Ovary (tissue), 7 donors: ENCODE measurements at regions not wholly inside any gene's neighbourhood (a gene's known extent, or its start where the extent isn't known, plus 50 kb on each side); places are given as distances from the start of the nearest gene placed in this dataset.

Experiments
- DNase-seq, 5 donors: peaks; one replicate each; pipeline ENCODE4 v3.0.0-alpha.2; 2019 to 2020
- H3K27ac ChIP-seq, 2 donors: fragments of 200-600 bp; one replicate each; pipeline versions ENCODE4 v1.5.1 to v1.8.0; 2019 to 2022
- H3K27me3 ChIP-seq: fragments of 200-600 bp; one replicate; pipeline ENCODE4 v1.8.0; 2022
- H3K36me3 ChIP-seq: fragments of 200-600 bp; sonication (generic); one replicate; pipeline ENCODE4 v1.5.1; 2019
- H3K4me1 ChIP-seq: one replicate; pipeline ENCODE4 v1.8.1; 2013; ENCODE audit warnings: mild to moderate bottlenecking, moderate library complexity; ENCODE audit not compliant: insufficient read depth
- H3K4me3 ChIP-seq: fragments of 200-600 bp; sonication (generic); one replicate; pipeline ENCODE4 v1.5.1; 2017
- H3K9me3 ChIP-seq, 2 donors: fragments of 200-600 bp in 1 of 2; sonication (generic) in 1 of 2; one replicate each; pipeline versions ENCODE4 v1.5.1 to v1.8.1; 2013 to 2019; ENCODE audit warnings: mild to moderate bottlenecking in 1 of 2, moderate library complexity in 1 of 2
- CTCF ChIP-seq, 3 donors: fragments of 450-650 bp in 2 of 3; fragments of 200-600 bp in 1 of 3; IDR thresholded peaks; one replicate each; pipeline versions ENCODE4 v1.5.1 to v1.8.0; 2016 to 2022; ENCODE audit warnings: antibody characterized with exemption in 3 of 3, mild to moderate bottlenecking in 1 of 3
- EP300 ChIP-seq: sonication (generic); formaldehyde crosslinking; IDR thresholded peaks from one replicate; pipeline ENCODE4 v1.6.1; 2017; ENCODE audit warnings: antibody characterized with exemption
- POLR2A ChIP-seq: fragments of 450-650 bp; IDR thresholded peaks from one replicate; pipeline ENCODE4 v1.6.1; 2017; ENCODE audit warnings: antibody characterized with exemption, mild to moderate bottlenecking, moderate library complexity
- WGBS, 3 donors: extraction: QIAGEN DNeasy Blood & Tissue Kit in 1 of 3; methylation state at CpG; one replicate each; pipeline versions ENCODE4 v1.1.5 to v1.1.7; 2013 to 2017; 5-methylcytosine and 5-hydroxymethylcytosine counted together
- intact Hi-C, 4 donors: fragments of 100-400 bp; cut with DNase I; formaldehyde crosslinking; loops; one replicate each; pipeline versions ENCODE4 v1.11.0 to v1.15.1; 2022 to 2023
- donor health status: DM: no; HTN: no; CAD: no; lungs with moderate emphysema.
- donor health status: DM: no; HTN: no; CAD: no.
- donor health status: Bipolar disorder and iron deficiency.
- donor health status: DM: no; HTN: no; CAD: no.
- donor health status: DM: yes; HTN: yes; CAD: no.

DNA sequence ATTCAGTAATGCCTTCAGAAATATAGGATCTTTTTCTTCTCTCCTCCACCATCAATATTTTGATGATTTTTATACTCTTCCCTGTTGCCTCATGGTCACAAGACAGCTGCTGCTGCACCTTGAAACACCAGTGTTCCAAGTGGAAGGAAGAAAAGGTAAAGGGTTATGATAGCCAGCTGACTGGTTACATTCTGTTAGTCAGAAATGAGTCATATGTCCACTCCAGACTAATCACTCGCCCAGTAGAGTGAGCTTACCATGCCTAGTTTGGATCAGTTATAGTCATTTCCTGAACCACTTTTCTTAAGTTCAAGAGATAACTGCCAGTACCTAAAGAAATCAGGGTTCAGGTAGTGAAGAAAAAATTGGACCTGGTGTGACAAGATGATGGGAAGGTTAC, 532.3 kb upstream of the SMIM31 start:
- intact Hi-C loops: no loop called here

GRCh38 chr4:164224871-164225270, 529.1 kb upstream of the SMIM31 start:
- no peak overlapping the region for H3K27ac ChIP-seq

More for the DNA sequence above, 532.3 kb upstream of the SMIM31 start:
- Histone ChIP-seq H3K27ac (no peak overlapping the region), H3K27me3 (no peaks in the 10 kb centered on the region), H3K4me3 (no peak overlapping the region), H3K36me3 (no peaks in the 10 kb centered on the region), H3K4me1 (no peaks in the 10 kb centered on the region), H3K9me3 (no peaks in the 10 kb centered on the region)
- DNase-seq: no peak
- WGBS, 3 donors: 79 to 88% (median 83%) methylated on average over 1 of the region's 1 CpG
- no peak for TF ChIP-seq EP300
- TF ChIP-seq CTCF (IDR thresholded peaks at IDR 0.05): no peak
- TF ChIP-seq POLR2A: no peak

GRCh38 chr4:164229255-164229654, 524.7 kb upstream of the SMIM31 start:
- H3K36me3 ChIP-seq: no peaks in the 10 kb centered on the region
- DNase-seq: no peak
- no peaks in the 10 kb centered on the region for H3K27me3 ChIP-seq
- H3K27ac ChIP-seq: no peak overlapping the region
- TF ChIP-seq CTCF (IDR thresholded peaks at IDR 0.05): no peak
- no peak for TF ChIP-seq EP300
- no peak for TF ChIP-seq POLR2A
- no peaks in the 10 kb centered on the region for H3K9me3 ChIP-seq
- intact Hi-C loops: no loop called here
- WGBS, 3 donors: 92 to 94% (median 94%) methylated on average over 2 of the region's 2 CpGs
- H3K4me3 ChIP-seq: no peak overlapping the region
- H3K4me1 ChIP-seq: no peaks in the 10 kb centered on the region

More at GRCh38 chr4:164224871-164225270, 529.1 kb upstream of the SMIM31 start:
- intact Hi-C loops: no loop called here
- no peaks in the 10 kb centered on the region for H3K27me3 ChIP-seq
- H3K36me3 ChIP-seq: no peaks in the 10 kb centered on the region
- H3K9me3 ChIP-seq: no peaks in the 10 kb centered on the region
- no peak overlapping the region for H3K4me3 ChIP-seq
- DNase-seq: no peak
- H3K4me1 ChIP-seq: no peaks in the 10 kb centered on the region
- TF ChIP-seq EP300 (no peak), POLR2A (no peak), CTCF (IDR thresholded peaks at IDR 0.05) (no peak)

- H3K4me3 ChIP-seq: no peak overlapping the region
- no peak for DNase-seq
- intact Hi-C loops: no loop called here
These were observed 514.5 kb upstream of the SMIM31 start for GRCh38 chr4:164239433-164239832.

More at GRCh38 chr4:164239433-164239832, 514.5 kb upstream of the SMIM31 start:
- Histone ChIP-seq H3K27ac (no peak overlapping the region), H3K27me3 (no peaks in the 10 kb centered on the region), H3K9me3 (no peaks in the 10 kb centered on the region), H3K4me1 (no peaks in the 10 kb centered on the region), H3K36me3 (no peaks in the 10 kb centered on the region)
- TF ChIP-seq CTCF (IDR thresholded peaks at IDR 0.05) (no peak), POLR2A (no peak), EP300 (no peak)
